ENCODE measurements at regions not wholly inside any gene's neighbourhood (a gene's known extent, or its start where the extent isn't known, plus 50 kb on each side); places are given as distances from the start of the nearest gene placed in this dataset.
A peak's percentile ranks its signal among the peaks of the same experiment; 100 is the strongest.
"Not testable (repeated sequence)": the region's sequence is repeated elsewhere in the genome, so short reads cannot be mapped to it uniquely, and the experiment has no call there.

GRCh38 chr10:42690449-42691360 lies 52.3 kb upstream of the ZNF33B start:
- no peaks in the 10 kb centered on the region for H3K36me3 Mint-ChIP-seq
- no peaks in the 10 kb centered on the region for H3K9me3 Mint-ChIP-seq
- ATAC-seq: no peak
- no peak overlapping the region for H3K27ac Mint-ChIP-seq
- H3K4me3 Mint-ChIP-seq: no peak overlapping the region
- no peaks in the 10 kb centered on the region for H3K4me1 Mint-ChIP-seq
- DNase-seq (ENCODE audit: low spot score in 2 of 2): no peak

- no peak overlapping the region for H3K4me3 Mint-ChIP-seq
- H3K9me3 Mint-ChIP-seq: no peaks in the 10 kb centered on the region
- H3K27ac Mint-ChIP-seq: no peak overlapping the region
- no peaks in the 10 kb centered on the region for H3K36me3 Mint-ChIP-seq
- ATAC-seq: no peak
- no peaks in the 10 kb centered on the region for H3K4me1 Mint-ChIP-seq
- no peak for DNase-seq (ENCODE audit: low spot score in 2 of 2)
Observed at GRCh38 chr10:42691361-42692120, 53.2 kb upstream of the ZNF33B start.

- H3K27ac Mint-ChIP-seq: no peak overlapping the region
- no peak overlapping the region for H3K4me3 Mint-ChIP-seq
- DNase-seq (ENCODE audit: low spot score in 2 of 2): no peak
- H3K4me1 Mint-ChIP-seq: no peaks in the 10 kb centered on the region
- ATAC-seq: no peak
- no peaks in the 10 kb centered on the region for H3K9me3 Mint-ChIP-seq
- H3K36me3 Mint-ChIP-seq: no peaks in the 10 kb centered on the region
Observed at GRCh38 chr10:42697926-42698325, 59.6 kb upstream of the ZNF33B start.

- no peaks in the 10 kb centered on the region for H3K4me1 Mint-ChIP-seq
- H3K4me3 Mint-ChIP-seq: no peak overlapping the region
- DNase-seq (ENCODE audit: low spot score in 2 of 2): no peak
- ATAC-seq: no peak
- H3K36me3 Mint-ChIP-seq: no peaks in the 10 kb centered on the region
- no peaks in the 10 kb centered on the region for H3K9me3 Mint-ChIP-seq
- no peak overlapping the region for H3K27ac Mint-ChIP-seq
Observed at GRCh38 chr10:42707234-42707633, 68.9 kb upstream of the ZNF33B start.

GRCh38 chr10:42719339-42719738 lies 63.3 kb upstream of the BMS1 start:
- not testable (repeated sequence) for H3K9me3 Mint-ChIP-seq; H3K36me3 Mint-ChIP-seq; H3K4me3 Mint-ChIP-seq; ATAC-seq; DNase-seq (ENCODE audit: low spot score in 2 of 2); H3K27ac Mint-ChIP-seq; H3K4me1 Mint-ChIP-seq

GRCh38 chr10:42722575-42722974 lies 60.0 kb upstream of the BMS1 start:
- Mint-ChIP-seq H3K9me3 (no peaks in the 10 kb centered on the region), H3K27ac (no peak overlapping the region), H3K4me3 (no peak overlapping the region), H3K4me1 (no peaks in the 10 kb centered on the region), H3K36me3 (no peaks in the 10 kb centered on the region)
- DNase-seq (ENCODE audit: low spot score in 2 of 2): no peak
- ATAC-seq: no peak

- ATAC-seq: peak; percentile 89
- H3K4me3 Mint-ChIP-seq; H3K27ac Mint-ChIP-seq; DNase-seq (ENCODE audit: low spot score in 2 of 2); H3K4me1 Mint-ChIP-seq; H3K36me3 Mint-ChIP-seq; H3K9me3 Mint-ChIP-seq: not testable (repeated sequence)
Observed at GRCh38 chr10:42723549-42723948, 59.0 kb upstream of the BMS1 start.

GRCh38 chr10:42724660-42725059 lies 57.9 kb upstream of the BMS1 start:
- H3K9me3 Mint-ChIP-seq; H3K27ac Mint-ChIP-seq; H3K4me1 Mint-ChIP-seq; ATAC-seq; H3K36me3 Mint-ChIP-seq; DNase-seq (ENCODE audit: low spot score in 2 of 2); H3K4me3 Mint-ChIP-seq: not testable (repeated sequence)

GRCh38 chr10:42732266-42732665 lies 50.3 kb upstream of the BMS1 start:
- ATAC-seq (no peak), DNase-seq (ENCODE audit: low spot score in 2 of 2) (no peak)
- no peaks in the 10 kb centered on the region for H3K36me3 Mint-ChIP-seq
- no peak overlapping the region for H3K4me3 Mint-ChIP-seq
- H3K9me3 Mint-ChIP-seq: no peaks in the 10 kb centered on the region
- H3K27ac Mint-ChIP-seq: no peak overlapping the region
- no peaks in the 10 kb centered on the region for H3K4me1 Mint-ChIP-seq

Measured in stimulated activated effector memory CD8-positive, alpha-beta T cell treated with anti-CD3 and anti-CD28 coated beads, Interleukin-12 subunit alpha, Interleukin-12 subunit beta, amount 100 ng/mL, for 72 hours (primary cell).